Calu3 (cell line): ENCODE measurements at regions not wholly inside any gene's neighbourhood (a gene's known extent, or its start where the extent isn't known, plus 50 kb on each side); places are given as distances from the start of the nearest gene placed in this dataset.

Source experiments
- BruUV-seq: library from RNA; stranded (reverse); fragments of 400-500 nt; replicated peaks from 2 replicates; lab custom pipeline; 2021; lab: Mats Ljungman, UMichigan
- CTCF ChIA-PET: fragments of 300-600 bp; sonication (Branson Sonifier 250); formaldehyde crosslinking; loops from one replicate; lab custom pipeline; 2022; ENCODE audit warnings: antibody characterized with exemption; lab: Charles Lee
- DNase-seq: peaks from one replicate; pipeline ENCODE4 v3.0.0; 2022
- H3K27ac Mint-ChIP-seq: one replicate; pipeline ENCODE4 v1.8.0; 2022; ENCODE audit warnings: mixed read lengths; ENCODE audit not compliant: unreplicated experiment
- H3K27me3 Mint-ChIP-seq: one replicate; pipeline ENCODE4 v1.8.0; 2022; ENCODE audit warnings: mixed read lengths; ENCODE audit not compliant: unreplicated experiment
- H3K36me3 Mint-ChIP-seq: one replicate; pipeline ENCODE4 v1.8.0; 2022; ENCODE audit warnings: mild to moderate bottlenecking, moderate library complexity, mixed read lengths; ENCODE audit not compliant: insufficient read depth, unreplicated experiment
- H3K4me1 Mint-ChIP-seq: one replicate; pipeline ENCODE4 v1.8.0; 2022; ENCODE audit warnings: mild to moderate bottlenecking, low read depth, mixed read lengths; ENCODE audit not compliant: unreplicated experiment
- H3K4me3 Mint-ChIP-seq: one replicate; pipeline ENCODE4 v1.8.0; 2022; ENCODE audit warnings: mild to moderate bottlenecking, low read depth, moderate library complexity, mixed read lengths; ENCODE audit not compliant: unreplicated experiment
- H3K9me3 Mint-ChIP-seq: one replicate; pipeline ENCODE4 v1.8.0; 2022; ENCODE audit warnings: low read depth, mixed read lengths; ENCODE audit not compliant: unreplicated experiment
- intact Hi-C: fragments of 100-400 bp; cut with micrococcal nuclease; formaldehyde crosslinking; loops from one replicate; pipeline ENCODE4 v1.10.0; 2022; ENCODE audit not compliant: unreplicated experiment
- TF ChIP-seq, protein P1 (sequence below): fragments of 200-600 bp; IDR thresholded peaks from one replicate; pipeline ENCODE4 v1.8.0; 2022; ENCODE audit warnings: antibody characterized with exemption; ENCODE audit not compliant: unreplicated experiment

DNA sequence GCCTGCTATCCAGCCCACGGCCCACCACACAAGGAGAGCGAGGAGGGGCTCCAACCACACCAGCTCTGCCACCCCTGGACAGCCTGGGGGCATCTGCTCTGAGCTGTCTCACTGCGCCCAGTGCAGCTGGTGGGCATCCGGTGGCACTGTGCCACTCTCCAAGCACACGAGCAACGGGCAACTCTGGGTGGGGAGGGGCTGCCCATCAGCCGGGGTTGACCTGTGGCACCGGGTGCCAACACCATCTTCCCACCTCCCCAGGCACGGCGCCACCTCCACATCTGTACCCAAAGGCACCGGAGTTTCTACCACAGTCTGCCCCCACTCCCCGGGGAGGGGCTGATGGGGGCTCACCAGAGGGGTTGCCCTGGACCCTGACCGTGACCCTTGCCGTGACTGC lies 241.8 kb downstream of the RBFOX3 start:
- no TSS peak for BruUV-seq
- CTCF ChIA-PET, result no interaction called here
- intact Hi-C loops, result no loop called here
- Mint-ChIP-seq H3K9me3 (no peaks in the 10 kb centered on the region), H3K36me3 (no peaks in the 10 kb centered on the region), H3K4me3 (no peak overlapping the region), H3K27me3 (peaks cover 100% of the 10 kb centered on the region), H3K4me1 (no peaks in the 10 kb centered on the region), H3K27ac (no peak overlapping the region)
- TF ChIP-seq, protein P1, sequence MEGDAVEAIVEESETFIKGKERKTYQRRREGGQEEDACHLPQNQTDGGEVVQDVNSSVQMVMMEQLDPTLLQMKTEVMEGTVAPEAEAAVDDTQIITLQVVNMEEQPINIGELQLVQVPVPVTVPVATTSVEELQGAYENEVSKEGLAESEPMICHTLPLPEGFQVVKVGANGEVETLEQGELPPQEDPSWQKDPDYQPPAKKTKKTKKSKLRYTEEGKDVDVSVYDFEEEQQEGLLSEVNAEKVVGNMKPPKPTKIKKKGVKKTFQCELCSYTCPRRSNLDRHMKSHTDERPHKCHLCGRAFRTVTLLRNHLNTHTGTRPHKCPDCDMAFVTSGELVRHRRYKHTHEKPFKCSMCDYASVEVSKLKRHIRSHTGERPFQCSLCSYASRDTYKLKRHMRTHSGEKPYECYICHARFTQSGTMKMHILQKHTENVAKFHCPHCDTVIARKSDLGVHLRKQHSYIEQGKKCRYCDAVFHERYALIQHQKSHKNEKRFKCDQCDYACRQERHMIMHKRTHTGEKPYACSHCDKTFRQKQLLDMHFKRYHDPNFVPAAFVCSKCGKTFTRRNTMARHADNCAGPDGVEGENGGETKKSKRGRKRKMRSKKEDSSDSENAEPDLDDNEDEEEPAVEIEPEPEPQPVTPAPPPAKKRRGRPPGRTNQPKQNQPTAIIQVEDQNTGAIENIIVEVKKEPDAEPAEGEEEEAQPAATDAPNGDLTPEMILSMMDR, result no peak
- no peak for DNase-seq

DNA sequence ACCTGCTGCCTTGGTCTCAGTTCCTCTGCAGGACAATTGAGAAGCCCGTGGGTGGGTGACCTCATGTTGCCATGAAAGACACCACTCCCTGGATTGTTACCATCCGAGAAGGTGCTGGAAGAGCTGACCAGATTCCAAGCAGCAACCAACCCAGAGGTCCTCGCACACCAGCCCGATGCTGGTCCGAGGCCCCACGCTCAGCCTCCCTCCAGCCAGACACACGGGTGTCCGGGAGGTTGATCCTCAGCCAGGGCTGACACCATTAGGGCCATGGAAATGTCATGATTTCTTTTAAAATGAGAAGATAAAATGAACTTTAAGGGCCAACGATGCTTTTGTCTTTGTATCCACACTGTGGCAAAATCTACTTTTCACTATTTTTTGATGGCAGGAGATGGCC lies 242.3 kb downstream of the RBFOX3 start:
- Mint-ChIP-seq H3K4me1 (no peaks in the 10 kb centered on the region), H3K27me3 (peaks cover 100% of the 10 kb centered on the region), H3K36me3 (no peaks in the 10 kb centered on the region), H3K9me3 (no peaks in the 10 kb centered on the region), H3K4me3 (no peak overlapping the region), H3K27ac (no peak overlapping the region)
- BruUV-seq, result no TSS peak
- intact Hi-C loops, result no loop called here
- CTCF ChIA-PET, result no interaction called here
- no peak for DNase-seq
- TF ChIP-seq, protein P1, result no peak

DNA sequence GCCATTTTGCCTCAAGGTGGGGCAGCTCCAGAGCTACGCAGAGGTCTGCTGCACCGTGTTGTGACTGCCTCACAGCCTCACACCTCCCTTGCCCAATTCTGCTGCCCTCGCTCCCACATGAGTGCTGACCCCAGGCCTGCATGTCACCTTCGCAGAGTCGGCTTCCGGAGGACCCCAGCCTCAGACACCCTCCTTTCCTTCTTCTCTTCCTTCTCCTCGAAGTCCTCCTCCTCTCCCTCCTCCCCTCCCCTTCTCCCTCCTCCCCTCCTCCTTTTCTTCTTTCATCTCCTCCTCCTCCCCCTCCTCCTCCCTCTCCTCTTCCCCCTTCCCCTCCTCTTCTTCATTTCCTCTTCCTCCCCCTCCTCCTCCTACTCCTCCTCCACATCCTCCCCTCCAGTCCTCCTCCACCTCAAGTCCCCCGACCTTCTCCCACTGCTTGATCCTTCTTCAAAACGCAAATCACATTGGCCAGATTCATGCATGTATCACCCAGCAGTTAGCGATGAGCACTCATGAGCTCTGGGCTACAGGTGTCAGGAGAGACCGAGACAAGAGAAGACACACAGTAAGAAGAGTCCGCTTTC lies 243.8 kb downstream of the RBFOX3 start:
- Mint-ChIP-seq H3K27ac (no peak overlapping the region), H3K4me3 (no peak overlapping the region), H3K27me3 (peaks cover 100% of the 10 kb centered on the region), H3K9me3 (no peaks in the 10 kb centered on the region), H3K4me1 (no peaks in the 10 kb centered on the region), H3K36me3 (no peaks in the 10 kb centered on the region)
- intact Hi-C loops, result no loop called here
- BruUV-seq, result no TSS peak
- TF ChIP-seq, protein P1, result no peak
- CTCF ChIA-PET, result no interaction called here
- DNase-seq, result no peak

DNA sequence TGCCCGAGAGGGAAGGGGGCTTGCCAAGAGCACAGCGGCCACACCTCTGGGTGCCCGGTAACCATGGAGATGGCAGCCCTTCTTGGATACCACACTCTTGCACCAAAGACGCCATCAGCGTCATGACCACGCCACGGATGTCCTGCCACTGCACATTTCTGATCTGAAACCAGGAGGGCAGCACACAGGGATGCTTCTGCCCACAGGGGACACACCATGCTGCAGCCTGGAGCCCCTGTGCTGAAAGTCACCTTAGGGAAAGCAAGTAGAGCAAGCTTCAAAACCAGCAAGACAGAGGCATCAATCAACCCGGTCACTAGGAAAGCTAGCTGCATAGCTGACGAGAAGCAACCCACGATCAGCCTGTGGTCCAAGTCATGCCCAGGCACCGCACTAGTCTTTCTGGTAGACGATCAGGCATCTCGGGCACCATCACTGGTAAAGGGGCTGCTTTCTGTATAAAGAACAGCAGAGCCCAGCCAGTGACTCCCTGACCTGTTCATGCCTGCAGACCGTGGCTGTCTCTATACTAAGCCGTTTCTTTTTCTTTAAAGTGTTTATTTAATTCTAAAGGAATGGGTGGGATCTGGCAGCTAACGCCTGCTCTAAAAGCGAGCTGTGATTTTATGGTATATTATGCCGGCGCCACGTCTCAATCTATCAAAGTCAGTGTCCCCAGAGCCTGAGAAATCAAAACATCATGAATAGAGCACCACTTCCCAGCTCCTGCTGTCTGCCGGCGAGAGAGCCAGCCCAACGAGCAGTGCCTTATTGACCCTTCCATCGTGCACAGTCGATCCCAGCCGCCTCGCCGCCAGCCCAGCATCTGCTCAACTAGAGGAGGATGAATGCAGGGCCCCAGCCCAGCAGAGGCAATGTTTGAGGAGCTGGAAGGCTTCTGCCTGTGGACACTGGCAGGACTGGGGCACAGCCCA lies 244.7 kb downstream of the RBFOX3 start:
- CTCF ChIA-PET, result no interaction called here
- TF ChIP-seq, protein P1, result no peak
- no peak overlapping the region for H3K27ac Mint-ChIP-seq
- peaks cover 100% of the 10 kb centered on the region for H3K27me3 Mint-ChIP-seq
- H3K9me3 Mint-ChIP-seq, result no peaks in the 10 kb centered on the region
- no TSS peak for BruUV-seq
- no peaks in the 10 kb centered on the region for H3K4me1 Mint-ChIP-seq
- no peak for DNase-seq
- H3K4me3 Mint-ChIP-seq, result no peak overlapping the region
- no peaks in the 10 kb centered on the region for H3K36me3 Mint-ChIP-seq
- intact Hi-C loops, result no loop called here
